ENCODE measurements at regions not wholly inside any gene's neighbourhood (a gene's known extent, or its start where the extent isn't known, plus 50 kb on each side); places are given as distances from the start of the nearest gene placed in this dataset.

- no peak for TF ChIP-seq CTCF (IDR thresholded peaks at IDR 0.05)
- no peak for TF ChIP-seq POLR2A (IDR thresholded peaks at IDR 0.05)
These were observed 506.0 kb downstream of the RFPL4B start for GRCh38 chr6:112853162-112853561.

Data from esophagus squamous epithelium (tissue), 4 donors.